Ascending aorta (tissue), 2 donors: ENCODE measurements at regions not wholly inside any gene's neighbourhood (a gene's known extent, or its start where the extent isn't known, plus 50 kb on each side); places are given as distances from the start of the nearest gene placed in this dataset.

ENCODE experiments used
- DNase-seq, 2 donors: peaks; one replicate each; pipeline ENCODE4 v3.0.0-alpha.2; 2019; ENCODE audit warnings: low spot score in 2 of 2
- H3K27ac ChIP-seq, 2 donors: fragments of 200-600 bp; sonication (generic); one replicate each; pipeline ENCODE4 v1.5.1; 2016 to 2017; ENCODE audit warnings: mild to moderate bottlenecking in 1 of 2
- H3K27me3 ChIP-seq: fragments of 200-600 bp; sonication (generic); one replicate; pipeline ENCODE4 v1.5.1; 2017
- H3K36me3 ChIP-seq, 2 donors: fragments of 200-600 bp; sonication (generic); one replicate each; pipeline ENCODE4 v1.5.1; 2016
- H3K4me1 ChIP-seq, 2 donors: fragments of 200-600 bp; sonication (generic); one replicate each; pipeline ENCODE4 v1.5.1; 2016 to 2017; ENCODE audit warnings: mild to moderate bottlenecking in 1 of 2
- H3K4me3 ChIP-seq, 2 donors: fragments of 200-600 bp; sonication (generic); one replicate each; pipeline ENCODE4 v1.5.1; 2016 to 2017; ENCODE audit warnings: mild to moderate bottlenecking in 1 of 2
- H3K9me3 ChIP-seq, 2 donors: fragments of 200-600 bp; sonication (generic); one replicate each; pipeline ENCODE4 v1.5.1; 2016
- CTCF ChIP-seq, 3 experiments: fragments of 200-600 bp in 2 of 3; fragments of 450-650 bp in 1 of 3; sonication (generic) in 2 of 3; IDR thresholded peaks; one replicate each; pipeline ENCODE4 v1.5.1; 2016 to 2019; ENCODE audit warnings: antibody characterized with exemption in 3 of 3, mild to moderate bottlenecking in 1 of 3, moderate library complexity in 1 of 3
- intact Hi-C: fragments of 100-400 bp; cut with DNase I; formaldehyde crosslinking; loops from one replicate; pipeline ENCODE4 v1.15.1; 2023

- intact Hi-C loops, result no loop called here
- no peak overlapping the region for H3K27ac ChIP-seq
- TF ChIP-seq CTCF (IDR thresholded peaks at IDR 0.05), result no peak
- H3K27me3 ChIP-seq, result no peaks in the 10 kb centered on the region
- H3K4me3 ChIP-seq, result no peak overlapping the region
- no peaks in the 10 kb centered on the region for H3K9me3 ChIP-seq
- no peaks in the 10 kb centered on the region for H3K36me3 ChIP-seq
- no peaks in the 10 kb centered on the region for H3K4me1 ChIP-seq
- DNase-seq, result no peak
Measured at GRCh38 chr4:8796096-8796495, 75.5 kb downstream of the HMX1 start.

- Histone ChIP-seq H3K4me3 (no peak overlapping the region), H3K27ac (no peak overlapping the region), H3K4me1 (no peaks in the 10 kb centered on the region), H3K27me3 (no peaks in the 10 kb centered on the region), H3K36me3 (no peaks in the 10 kb centered on the region), H3K9me3 (no peaks in the 10 kb centered on the region)
- TF ChIP-seq CTCF (IDR thresholded peaks at IDR 0.05), result no peak
- intact Hi-C loops, result no loop called here
- no peak for DNase-seq
Measured at GRCh38 chr4:8795140-8795539, 76.5 kb downstream of the HMX1 start.

- Histone ChIP-seq H3K27me3 (no peaks in the 10 kb centered on the region), H3K36me3 (no peaks in the 10 kb centered on the region), H3K27ac (no peak overlapping the region), H3K4me3 (no peak overlapping the region), H3K4me1 (no peaks in the 10 kb centered on the region), H3K9me3 (no peaks in the 10 kb centered on the region)
- DNase-seq, result no peak
- TF ChIP-seq CTCF (IDR thresholded peaks at IDR 0.05), result no peak
- intact Hi-C loops, result no loop called here
Measured at GRCh38 chr4:8794491-8794890, 77.1 kb downstream of the HMX1 start.

GRCh38 chr4:8793571-8794160 lies 78.0 kb downstream of the HMX1 start:
- Histone ChIP-seq H3K27ac (no peak overlapping the region), H3K36me3 (no peaks in the 10 kb centered on the region), H3K4me3 (no peak overlapping the region), H3K27me3 (no peaks in the 10 kb centered on the region), H3K4me1 (no peaks in the 10 kb centered on the region), H3K9me3 (no peaks in the 10 kb centered on the region)
- DNase-seq, result no peak
- TF ChIP-seq CTCF (IDR thresholded peaks at IDR 0.05), result no peak
- intact Hi-C loops, result no loop called here

- no peak overlapping the region for H3K4me3 ChIP-seq
- H3K36me3 ChIP-seq, result no peaks in the 10 kb centered on the region
- H3K9me3 ChIP-seq, result no peaks in the 10 kb centered on the region
- no peak overlapping the region for H3K27ac ChIP-seq
- intact Hi-C loops, result no loop called here
- DNase-seq, result no peak
- no peak for TF ChIP-seq CTCF (IDR thresholded peaks at IDR 0.05)
- H3K4me1 ChIP-seq, result no peaks in the 10 kb centered on the region
- no peaks in the 10 kb centered on the region for H3K27me3 ChIP-seq
Measured at GRCh38 chr4:8792491-8792890, 79.1 kb downstream of the HMX1 start.

- Histone ChIP-seq H3K27ac (no peak overlapping the region), H3K4me3 (no peak overlapping the region), H3K36me3 (no peaks in the 10 kb centered on the region), H3K27me3 (no peaks in the 10 kb centered on the region), H3K4me1 (no peaks in the 10 kb centered on the region), H3K9me3 (no peaks in the 10 kb centered on the region)
- no peak for TF ChIP-seq CTCF (IDR thresholded peaks at IDR 0.05)
- intact Hi-C loops, result no loop called here
- DNase-seq, result no peak
Measured at GRCh38 chr4:8791609-8792008, 80.0 kb downstream of the HMX1 start.
